ENCODE measurements at regions not wholly inside any gene's neighbourhood (a gene's known extent, or its start where the extent isn't known, plus 50 kb on each side); places are given as distances from the start of the nearest gene placed in this dataset.

GRCh38 chr4:108399610-108400265 is 220.6 kb upstream of the RPL34 start:
- no peak for DNase-seq (ENCODE audit: low spot score)
- Histone ChIP-seq H3K27ac (no peak overlapping the region), H3K9me3 (no peaks in the 10 kb centered on the region), H3K36me3 (no peaks in the 10 kb centered on the region), H3K4me1 (replicated peaks) (no peaks in the 10 kb centered on the region), H3K27me3 (replicated peaks; ENCODE audit: insufficient read depth) (no peaks in the 10 kb centered on the region), H3K4me3 (no peak overlapping the region)
- TF ChIP-seq POLR2A (IDR thresholded peaks at IDR 0.05) (no peak), POLR2AphosphoS5 (IDR thresholded peaks at IDR 0.05) (no peak)
- TF ChIP-seq, protein P1, sequence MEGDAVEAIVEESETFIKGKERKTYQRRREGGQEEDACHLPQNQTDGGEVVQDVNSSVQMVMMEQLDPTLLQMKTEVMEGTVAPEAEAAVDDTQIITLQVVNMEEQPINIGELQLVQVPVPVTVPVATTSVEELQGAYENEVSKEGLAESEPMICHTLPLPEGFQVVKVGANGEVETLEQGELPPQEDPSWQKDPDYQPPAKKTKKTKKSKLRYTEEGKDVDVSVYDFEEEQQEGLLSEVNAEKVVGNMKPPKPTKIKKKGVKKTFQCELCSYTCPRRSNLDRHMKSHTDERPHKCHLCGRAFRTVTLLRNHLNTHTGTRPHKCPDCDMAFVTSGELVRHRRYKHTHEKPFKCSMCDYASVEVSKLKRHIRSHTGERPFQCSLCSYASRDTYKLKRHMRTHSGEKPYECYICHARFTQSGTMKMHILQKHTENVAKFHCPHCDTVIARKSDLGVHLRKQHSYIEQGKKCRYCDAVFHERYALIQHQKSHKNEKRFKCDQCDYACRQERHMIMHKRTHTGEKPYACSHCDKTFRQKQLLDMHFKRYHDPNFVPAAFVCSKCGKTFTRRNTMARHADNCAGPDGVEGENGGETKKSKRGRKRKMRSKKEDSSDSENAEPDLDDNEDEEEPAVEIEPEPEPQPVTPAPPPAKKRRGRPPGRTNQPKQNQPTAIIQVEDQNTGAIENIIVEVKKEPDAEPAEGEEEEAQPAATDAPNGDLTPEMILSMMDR (IDR thresholded peaks at IDR 0.05), result no peak
- intact Hi-C loops (cut with DNase I), result no loop called here
- WGBS, result 86% methylated on average over 12 of the region's 12 CpGs

DNA sequence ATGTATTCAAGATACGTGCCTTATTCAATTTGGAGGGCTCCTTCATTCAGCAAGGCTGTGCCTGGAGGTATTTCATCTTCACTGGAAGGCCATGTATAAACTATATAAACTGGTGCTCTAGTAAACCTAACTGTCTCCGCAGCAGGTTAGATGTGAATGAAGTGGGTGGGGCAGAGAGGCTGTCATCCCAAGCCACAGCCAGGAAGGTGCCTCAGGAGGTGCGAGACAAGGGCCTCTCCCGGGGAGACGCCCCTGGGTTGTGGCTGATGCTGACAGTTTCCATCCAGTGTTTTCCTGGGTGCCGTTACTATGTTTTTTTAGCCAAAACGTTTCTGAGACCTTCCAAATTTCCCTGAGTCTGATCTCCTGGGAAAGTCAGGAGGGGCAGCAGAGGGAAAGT is 221.5 kb upstream of the RPL34 start:
- Histone ChIP-seq H3K4me3 (no peak overlapping the region), H3K4me1 (replicated peaks) (no peaks in the 10 kb centered on the region), H3K27me3 (replicated peaks; ENCODE audit: insufficient read depth) (no peaks in the 10 kb centered on the region), H3K36me3 (no peaks in the 10 kb centered on the region), H3K9me3 (no peaks in the 10 kb centered on the region), H3K27ac (no peak overlapping the region)
- intact Hi-C loops (cut with DNase I), result no loop called here
- no peak for DNase-seq (ENCODE audit: low spot score)
- TF ChIP-seq POLR2A (IDR thresholded peaks at IDR 0.05) (no peak), POLR2AphosphoS5 (IDR thresholded peaks at IDR 0.05) (no peak)
- TF ChIP-seq, protein P1 (IDR thresholded peaks at IDR 0.05), result no peak
- 69% methylated on average over 7 of the region's 7 CpGs for WGBS

- no peak for DNase-seq (ENCODE audit: low spot score)
- intact Hi-C loops (cut with DNase I), result no loop called here
Observed at GRCh38 chr4:108398316-108398715, 222.1 kb upstream of the RPL34 start.

DNA sequence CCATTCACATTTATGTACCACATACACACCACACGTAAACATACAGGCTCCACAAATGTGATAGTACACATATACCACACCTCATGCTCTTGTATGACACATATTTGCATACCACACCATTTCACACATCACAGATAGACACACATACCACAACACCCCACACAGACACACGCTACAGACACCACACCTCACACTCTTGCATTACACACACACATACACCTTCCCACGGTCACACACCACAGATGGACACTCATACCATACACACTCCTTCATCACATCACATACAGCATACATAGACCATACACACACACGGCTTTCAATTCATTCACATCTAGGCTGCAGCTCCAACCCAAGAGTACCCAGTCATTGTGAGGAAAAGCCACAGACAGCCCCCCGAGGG is 222.5 kb upstream of the RPL34 start:
- Histone ChIP-seq H3K27ac (no peak overlapping the region), H3K36me3 (no peaks in the 10 kb centered on the region), H3K27me3 (replicated peaks; ENCODE audit: insufficient read depth) (no peaks in the 10 kb centered on the region), H3K4me3 (no peak overlapping the region), H3K4me1 (replicated peaks) (no peaks in the 10 kb centered on the region), H3K9me3 (no peaks in the 10 kb centered on the region)
- intact Hi-C loops (cut with DNase I), result no loop called here
- WGBS, result 84% methylated on average over 5 of the region's 5 CpGs
- TF ChIP-seq POLR2AphosphoS5 (IDR thresholded peaks at IDR 0.05) (no peak), POLR2A (IDR thresholded peaks at IDR 0.05) (no peak)
- TF ChIP-seq, protein P1 (IDR thresholded peaks at IDR 0.05), result no peak
- DNase-seq (ENCODE audit: low spot score), result no peak

More at GRCh38 chr4:108398316-108398715, 222.1 kb upstream of the RPL34 start:
- Histone ChIP-seq H3K4me3 (no peak overlapping the region), H3K9me3 (no peaks in the 10 kb centered on the region), H3K36me3 (no peaks in the 10 kb centered on the region), H3K27me3 (replicated peaks; ENCODE audit: insufficient read depth) (no peaks in the 10 kb centered on the region), H3K27ac (no peak overlapping the region), H3K4me1 (replicated peaks) (no peaks in the 10 kb centered on the region)
- WGBS, result 68% methylated on average over 11 of the region's 11 CpGs
- TF ChIP-seq POLR2AphosphoS5 (IDR thresholded peaks at IDR 0.05) (no peak), POLR2A (IDR thresholded peaks at IDR 0.05) (no peak)
- TF ChIP-seq, protein P1 (IDR thresholded peaks at IDR 0.05), result no peak

- no peaks in the 10 kb centered on the region for H3K4me1 ChIP-seq (replicated peaks)
- intact Hi-C loops (cut with DNase I), result no loop called here
- TF ChIP-seq, protein P1 (IDR thresholded peaks at IDR 0.05), result no peak
- TF ChIP-seq POLR2AphosphoS5 (IDR thresholded peaks at IDR 0.05) (no peak), POLR2A (IDR thresholded peaks at IDR 0.05) (no peak)
- H3K27me3 ChIP-seq (replicated peaks; ENCODE audit: insufficient read depth), result no peaks in the 10 kb centered on the region
- H3K4me3 ChIP-seq, result no peak overlapping the region
- 67% methylated on average over 2 of the region's 2 CpGs for WGBS
- no peaks in the 10 kb centered on the region for H3K9me3 ChIP-seq
- no peak for DNase-seq (ENCODE audit: low spot score)
- H3K36me3 ChIP-seq, result no peaks in the 10 kb centered on the region
- no peak overlapping the region for H3K27ac ChIP-seq
Observed at GRCh38 chr4:108396900-108397497, 223.4 kb upstream of the RPL34 start.

Measured in prostate gland (tissue), 2 donors.